H54 (cell line): ENCODE measurements at regions not wholly inside any gene's neighbourhood (a gene's known extent, or its start where the extent isn't known, plus 50 kb on each side); places are given as distances from the start of the nearest gene placed in this dataset.

Experiments
- DNase-seq: peaks from one replicate; pipeline ENCODE4 v3.0.0; 2011; ENCODE audit warnings: low spot score, mixed read lengths; ENCODE audit not compliant: insufficient read length
- FAIRE-seq: peaks from 3 replicates; lab custom pipeline; 2011; peaks lifted over from hg19 to GRCh38; lab: Jason Lieb, UNC
- POLR2A ChIP-seq: IDR thresholded peaks from 2 replicates; pipeline ENCODE4 v1.6.1; 2011; ENCODE audit warnings: low read depth, mild to moderate bottlenecking, low read length

- no peak for TF ChIP-seq POLR2A
- no peak for FAIRE-seq
- no peak for DNase-seq
Measured at GRCh38 chr2:15718944-15719323, 127.3 kb downstream of the DDX1 start.

DNA sequence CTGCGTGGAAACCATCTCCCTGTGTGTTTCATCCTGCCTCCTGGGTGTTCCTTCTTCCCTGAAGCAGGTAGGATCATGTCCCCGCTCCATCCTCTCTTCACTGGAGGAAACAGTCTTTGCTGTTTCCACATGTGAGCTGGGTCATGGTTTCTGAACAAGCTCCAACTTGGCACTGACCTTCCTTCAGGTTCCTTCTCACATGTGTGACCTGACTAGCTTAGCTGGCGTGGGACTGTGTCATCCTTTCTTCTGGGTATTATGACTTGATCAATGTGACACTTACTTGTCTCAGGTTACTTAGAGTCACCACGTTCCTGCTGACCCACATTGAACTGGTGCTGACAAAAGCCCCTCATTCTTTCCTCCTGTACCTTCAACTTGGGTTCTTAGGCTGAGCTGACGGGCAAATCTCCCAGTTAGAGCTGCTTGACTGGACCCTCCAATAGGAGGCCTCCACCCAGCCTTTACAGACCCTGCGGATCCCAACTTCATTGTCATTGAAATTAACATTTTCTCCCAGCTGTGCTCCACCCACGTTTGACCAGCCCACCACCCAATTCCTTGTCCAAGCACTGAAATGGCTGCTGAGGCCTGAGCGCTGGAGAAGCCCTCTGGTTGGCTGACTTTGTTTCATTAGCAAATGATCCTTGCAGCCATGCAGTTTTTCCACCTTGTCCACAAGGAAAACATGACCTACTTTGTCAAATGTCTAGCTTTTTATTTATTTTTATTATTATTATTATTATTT is 128.1 kb downstream of the DDX1 start:
- DNase-seq: no peak
- TF ChIP-seq POLR2A: no peak
- no peak for FAIRE-seq

DNA sequence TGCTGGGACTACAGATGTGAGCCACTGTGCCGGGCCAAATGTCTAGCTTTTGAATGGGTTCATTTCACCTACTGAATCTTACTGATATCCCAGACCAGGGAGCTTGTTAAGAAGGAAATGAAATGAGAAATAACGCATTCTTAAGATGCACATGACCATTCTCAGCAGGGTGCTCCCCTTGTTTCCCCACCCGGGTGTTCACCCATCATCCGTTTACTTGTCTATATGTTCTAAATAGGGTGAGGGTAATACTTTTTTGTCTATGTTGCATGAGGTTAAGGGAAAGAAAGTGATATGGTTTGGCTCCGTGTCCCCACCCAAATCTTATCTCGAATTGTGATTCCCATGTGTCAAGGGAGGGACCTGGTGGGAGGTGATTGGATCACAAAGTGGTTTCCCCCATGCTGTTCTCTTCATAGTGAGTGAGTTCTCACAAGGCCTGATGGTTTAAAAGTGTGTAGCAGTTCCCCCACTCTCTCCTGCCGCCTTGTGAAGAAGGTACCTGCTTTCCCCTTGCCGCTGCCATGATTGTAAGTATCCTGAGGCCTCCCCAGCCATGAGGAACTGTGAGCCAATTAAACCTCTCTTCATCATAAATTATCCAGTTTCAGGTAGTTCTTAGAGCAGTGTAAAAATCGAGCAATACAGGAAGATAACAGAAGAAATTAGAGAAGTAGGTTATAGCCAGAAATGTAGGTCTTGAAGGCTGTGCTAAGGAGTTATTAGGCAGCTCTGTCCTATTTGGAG is 129.1 kb downstream of the DDX1 start:
- no peak for TF ChIP-seq POLR2A
- DNase-seq (no peak), FAIRE-seq (no peak)

GRCh38 chr2:15721411-15722067 is 129.9 kb downstream of the DDX1 start:
- FAIRE-seq (no peak), DNase-seq (no peak)
- no peak for TF ChIP-seq POLR2A

DNA sequence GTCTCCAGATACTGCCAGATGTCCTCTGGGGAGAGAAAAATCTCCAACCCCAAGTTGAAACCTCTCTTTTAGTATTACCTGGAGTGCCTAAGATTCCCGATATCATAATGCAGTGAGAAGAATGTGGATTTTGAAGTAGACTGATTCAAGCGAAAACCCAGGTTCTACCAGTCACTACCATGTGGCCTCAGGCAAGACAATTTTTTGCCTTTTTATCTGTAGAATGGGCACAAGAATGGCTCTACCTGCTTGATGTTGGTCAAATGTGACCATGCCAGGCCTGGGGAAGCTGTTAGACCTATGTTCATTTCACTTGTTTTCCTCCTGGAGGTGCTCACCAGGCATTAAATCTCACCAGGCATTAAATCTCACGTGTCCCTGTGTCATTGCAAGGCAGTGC is 131.3 kb downstream of the DDX1 start:
- DNase-seq (no peak), FAIRE-seq (no peak)
- TF ChIP-seq POLR2A: no peak

- FAIRE-seq (no peak), DNase-seq (no peak)
- TF ChIP-seq POLR2A: no peak
Measured at GRCh38 chr2:15724235-15724634, 132.6 kb downstream of the DDX1 start.

GRCh38 chr2:15725101-15725781 is 133.6 kb downstream of the DDX1 start:
- FAIRE-seq (no peak), DNase-seq (no peak)
- TF ChIP-seq POLR2A: no peak

- no peak for FAIRE-seq
- no peak for TF ChIP-seq POLR2A
- DNase-seq: no peak
Measured at GRCh38 chr2:15725782-15726112, 134.1 kb downstream of the DDX1 start.

DNA sequence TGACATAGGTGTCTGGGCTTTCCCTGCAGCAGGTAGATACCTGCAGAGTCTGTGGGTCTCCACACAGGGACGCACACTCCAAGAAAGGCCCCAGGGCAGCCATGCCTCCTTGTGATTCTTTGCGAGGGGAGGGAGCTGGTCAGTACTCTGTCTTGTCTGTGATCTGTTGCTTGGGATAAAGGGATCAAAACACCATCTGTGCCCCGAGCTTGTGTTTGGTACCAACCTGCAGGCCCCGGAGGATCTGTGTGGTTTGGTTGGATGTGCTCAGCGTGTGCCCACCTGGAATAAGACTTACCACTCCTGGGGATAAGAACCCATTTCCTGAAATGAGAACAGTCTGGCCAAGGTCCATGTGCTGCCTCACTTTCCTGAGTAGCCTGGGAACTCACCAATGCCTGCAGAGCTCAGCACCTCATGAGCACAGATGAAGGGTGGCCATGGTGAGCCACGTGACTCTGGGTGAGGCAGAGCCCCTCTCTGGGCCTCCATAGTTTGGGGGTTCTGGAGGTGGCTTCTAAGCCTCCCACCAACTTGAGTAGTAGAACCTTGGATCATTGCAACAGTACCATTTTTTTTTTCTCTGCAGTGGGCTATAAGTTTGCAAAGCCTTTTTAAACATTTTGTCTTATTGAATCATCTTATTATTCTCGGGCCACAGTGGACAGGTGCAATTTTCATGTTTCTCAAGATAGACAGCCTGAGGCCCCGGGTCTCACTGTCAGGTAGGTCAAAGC is 134.8 kb downstream of the DDX1 start:
- FAIRE-seq (no peak), DNase-seq (no peak)
- no peak for TF ChIP-seq POLR2A

GRCh38 chr2:15727396-15728244 is 136.0 kb downstream of the DDX1 start:
- FAIRE-seq: no peak
- TF ChIP-seq POLR2A: no peak
- DNase-seq: no peak

GRCh38 chr2:15728245-15728938 is 136.7 kb downstream of the DDX1 start:
- FAIRE-seq (no peak), DNase-seq (no peak)
- no peak for TF ChIP-seq POLR2A

- no peak for FAIRE-seq
Measured at GRCh38 chr2:15729001-15729400, 137.3 kb downstream of the DDX1 start.

More at GRCh38 chr2:15729001-15729400, 137.3 kb downstream of the DDX1 start:
- no peak for TF ChIP-seq POLR2A
- DNase-seq: no peak
